ENCODE measurements at regions not wholly inside any gene's neighbourhood (a gene's known extent, or its start where the extent isn't known, plus 50 kb on each side); places are given as distances from the start of the nearest gene placed in this dataset.

GRCh38 chr19:34075661-34076091 is 96.6 kb upstream of the LSM14A start:
- ATAC-seq (ENCODE audit: insufficient read depth, low read depth), result no peak

GRCh38 chr19:34082289-34083077 is 89.8 kb upstream of the LSM14A start:
- H4K20me1 ChIP-seq (ENCODE audit: insufficient read depth, low read length), result no peaks in the 10 kb centered on the region
- no peaks in the 10 kb centered on the region for H3K36me3 ChIP-seq (ENCODE audit: insufficient read depth, low read length)
- H3K27ac ChIP-seq (ENCODE audit: low read length), result no peak overlapping the region
- H3K9me3 ChIP-seq (ENCODE audit: insufficient read depth, low read length, severe bottlenecking), result no peaks in the 10 kb centered on the region
- H3K27me3 ChIP-seq (ENCODE audit: insufficient read depth, low read length, poor library complexity), result peaks cover 4% of the 10 kb centered on the region
- no peaks in the 10 kb centered on the region for H3K79me2 ChIP-seq (ENCODE audit: insufficient read depth, low read length)
- H3K9ac ChIP-seq (ENCODE audit: low read depth, low read length), result no peak overlapping the region
- no peak for DNase-seq
- ATAC-seq (ENCODE audit: insufficient read depth, low read depth), result no peak
- TF ChIP-seq, protein P1, sequence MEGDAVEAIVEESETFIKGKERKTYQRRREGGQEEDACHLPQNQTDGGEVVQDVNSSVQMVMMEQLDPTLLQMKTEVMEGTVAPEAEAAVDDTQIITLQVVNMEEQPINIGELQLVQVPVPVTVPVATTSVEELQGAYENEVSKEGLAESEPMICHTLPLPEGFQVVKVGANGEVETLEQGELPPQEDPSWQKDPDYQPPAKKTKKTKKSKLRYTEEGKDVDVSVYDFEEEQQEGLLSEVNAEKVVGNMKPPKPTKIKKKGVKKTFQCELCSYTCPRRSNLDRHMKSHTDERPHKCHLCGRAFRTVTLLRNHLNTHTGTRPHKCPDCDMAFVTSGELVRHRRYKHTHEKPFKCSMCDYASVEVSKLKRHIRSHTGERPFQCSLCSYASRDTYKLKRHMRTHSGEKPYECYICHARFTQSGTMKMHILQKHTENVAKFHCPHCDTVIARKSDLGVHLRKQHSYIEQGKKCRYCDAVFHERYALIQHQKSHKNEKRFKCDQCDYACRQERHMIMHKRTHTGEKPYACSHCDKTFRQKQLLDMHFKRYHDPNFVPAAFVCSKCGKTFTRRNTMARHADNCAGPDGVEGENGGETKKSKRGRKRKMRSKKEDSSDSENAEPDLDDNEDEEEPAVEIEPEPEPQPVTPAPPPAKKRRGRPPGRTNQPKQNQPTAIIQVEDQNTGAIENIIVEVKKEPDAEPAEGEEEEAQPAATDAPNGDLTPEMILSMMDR (IDR thresholded peaks at IDR 0.05; ENCODE audit: borderline replicate concordance, extremely low read depth, low read length, poor library complexity, severe bottlenecking), result no peak
- no peak for TF ChIP-seq EZH2 (IDR thresholded peaks at IDR 0.05; ENCODE audit: borderline replicate concordance, low read depth, low read length, severe bottlenecking)
- H3K4me3 ChIP-seq (ENCODE audit: low read depth in 1 of 2, low read length in 2 of 2), result no peak overlapping the region
- no peak overlapping the region for H2AFZ ChIP-seq (ENCODE audit: low read depth, low read length)
- no peaks in the 10 kb centered on the region for H3K4me1 ChIP-seq (ENCODE audit: insufficient read depth, low read length)
- no peak overlapping the region for H3K4me2 ChIP-seq (ENCODE audit: insufficient read depth, low read length)

More at GRCh38 chr19:34075661-34076091, 96.6 kb upstream of the LSM14A start:
- H3K27me3 ChIP-seq (ENCODE audit: insufficient read depth, low read length, poor library complexity), result no peaks in the 10 kb centered on the region
- H3K4me1 ChIP-seq (ENCODE audit: insufficient read depth, low read length), result no peaks in the 10 kb centered on the region
- H3K9ac ChIP-seq (ENCODE audit: low read depth, low read length), result no peak overlapping the region
- H4K20me1 ChIP-seq (ENCODE audit: insufficient read depth, low read length), result no peaks in the 10 kb centered on the region
- H3K79me2 ChIP-seq (ENCODE audit: insufficient read depth, low read length), result no peaks in the 10 kb centered on the region
- H3K4me3 ChIP-seq (ENCODE audit: low read depth in 1 of 2, low read length in 2 of 2), result no peak overlapping the region
- TF ChIP-seq EZH2 (IDR thresholded peaks at IDR 0.05; ENCODE audit: borderline replicate concordance, low read depth, low read length, severe bottlenecking), result no peak
- TF ChIP-seq, protein P1 (IDR thresholded peaks at IDR 0.05; ENCODE audit: borderline replicate concordance, extremely low read depth, low read length, poor library complexity, severe bottlenecking), result no peak
- no peak overlapping the region for H2AFZ ChIP-seq (ENCODE audit: low read depth, low read length)
- H3K9me3 ChIP-seq (ENCODE audit: insufficient read depth, low read length, severe bottlenecking), result no peaks in the 10 kb centered on the region
- no peaks in the 10 kb centered on the region for H3K36me3 ChIP-seq (ENCODE audit: insufficient read depth, low read length)
- DNase-seq, result no peak
- no peak overlapping the region for H3K27ac ChIP-seq (ENCODE audit: low read length)
- H3K4me2 ChIP-seq (ENCODE audit: insufficient read depth, low read length), result no peak overlapping the region

- H3K4me1 ChIP-seq (ENCODE audit: insufficient read depth, low read length), result no peaks in the 10 kb centered on the region
- no peak overlapping the region for H3K27ac ChIP-seq (ENCODE audit: low read length)
- DNase-seq (no peak), ATAC-seq (ENCODE audit: insufficient read depth, low read depth) (no peak)
- peaks cover 4% of the 10 kb centered on the region for H3K27me3 ChIP-seq (ENCODE audit: insufficient read depth, low read length, poor library complexity)
- TF ChIP-seq EZH2 (IDR thresholded peaks at IDR 0.05; ENCODE audit: borderline replicate concordance, low read depth, low read length, severe bottlenecking), result no peak
- TF ChIP-seq, protein P1 (IDR thresholded peaks at IDR 0.05; ENCODE audit: borderline replicate concordance, extremely low read depth, low read length, poor library complexity, severe bottlenecking), result no peak
- H4K20me1 ChIP-seq (ENCODE audit: insufficient read depth, low read length), result no peaks in the 10 kb centered on the region
- no peak overlapping the region for H2AFZ ChIP-seq (ENCODE audit: low read depth, low read length)
- no peaks in the 10 kb centered on the region for H3K9me3 ChIP-seq (ENCODE audit: insufficient read depth, low read length, severe bottlenecking)
- H3K36me3 ChIP-seq (ENCODE audit: insufficient read depth, low read length), result no peaks in the 10 kb centered on the region
- H3K9ac ChIP-seq (ENCODE audit: low read depth, low read length), result no peak overlapping the region
- no peaks in the 10 kb centered on the region for H3K79me2 ChIP-seq (ENCODE audit: insufficient read depth, low read length)
- no peak overlapping the region for H3K4me2 ChIP-seq (ENCODE audit: insufficient read depth, low read length)
- H3K4me3 ChIP-seq (ENCODE audit: low read depth in 1 of 2, low read length in 2 of 2), result no peak overlapping the region
Observed at GRCh38 chr19:34084396-34085145, 87.7 kb upstream of the LSM14A start.
